ENCODE measurements at regions not wholly inside any gene's neighbourhood (a gene's known extent, or its start where the extent isn't known, plus 50 kb on each side); places are given as distances from the start of the nearest gene placed in this dataset.

GRCh38 chr4:79015411-79015810, 76.2 kb upstream of the PAQR3 start:
- H3K27me3 ChIP-seq (ENCODE audit: insufficient read depth, low read depth, severe bottlenecking) = no peaks in the 10 kb centered on the region
- H3K9me3 ChIP-seq (ENCODE audit: severe bottlenecking) = peaks cover 4% of the 10 kb centered on the region
- no peaks in the 10 kb centered on the region for H3K36me3 ChIP-seq
- peak; percentile 43 for DNase-seq
- no peak overlapping the region; the same call in 1 of the 2 replicates for H3K27ac ChIP-seq
- TF ChIP-seq CTCF (IDR thresholded peaks at IDR 0.05; ENCODE audit: low read depth, low read length) = no peak
- no peak overlapping the region for H3K4me3 ChIP-seq (ENCODE audit: low read depth, low read length)

- no peaks in the 10 kb centered on the region for H3K36me3 ChIP-seq
- H3K27ac ChIP-seq = no peak overlapping the region
- no peak for DNase-seq
- H3K27me3 ChIP-seq (ENCODE audit: insufficient read depth, low read depth, severe bottlenecking) = no peaks in the 10 kb centered on the region
- TF ChIP-seq CTCF (IDR thresholded peaks at IDR 0.05; ENCODE audit: low read depth, low read length) = no peak
- no peak overlapping the region for H3K4me3 ChIP-seq (ENCODE audit: low read depth, low read length)
- no peaks in the 10 kb centered on the region for H3K9me3 ChIP-seq (ENCODE audit: severe bottlenecking)
These were observed 75.0 kb upstream of the PAQR3 start for GRCh38 chr4:79014230-79014629.

- Histone ChIP-seq H3K27ac (no peak overlapping the region), H3K9me3 (ENCODE audit: severe bottlenecking) (no peaks in the 10 kb centered on the region), H3K27me3 (ENCODE audit: insufficient read depth, low read depth, severe bottlenecking) (no peaks in the 10 kb centered on the region), H3K4me3 (ENCODE audit: low read depth, low read length) (no peak overlapping the region), H3K36me3 (no peaks in the 10 kb centered on the region)
- DNase-seq = no peak
- TF ChIP-seq CTCF (IDR thresholded peaks at IDR 0.05; ENCODE audit: low read depth, low read length) = no peak
These were observed 74.5 kb upstream of the PAQR3 start for GRCh38 chr4:79013756-79014155.

- H3K27me3 ChIP-seq (ENCODE audit: insufficient read depth, low read depth, severe bottlenecking) = no peaks in the 10 kb centered on the region
- no peak overlapping the region for H3K27ac ChIP-seq
- no peaks in the 10 kb centered on the region for H3K36me3 ChIP-seq
- no peak for TF ChIP-seq CTCF (IDR thresholded peaks at IDR 0.05; ENCODE audit: low read depth, low read length)
- no peak for DNase-seq
- no peaks in the 10 kb centered on the region for H3K9me3 ChIP-seq (ENCODE audit: severe bottlenecking)
- H3K4me3 ChIP-seq (ENCODE audit: low read depth, low read length) = no peak overlapping the region
These were observed 51.9 kb upstream of the PAQR3 start for GRCh38 chr4:78990938-78991810.

- no peaks in the 10 kb centered on the region for H3K9me3 ChIP-seq (ENCODE audit: severe bottlenecking)
- DNase-seq = no peak
- no peak for TF ChIP-seq CTCF (IDR thresholded peaks at IDR 0.05; ENCODE audit: low read depth, low read length)
- no peak overlapping the region for H3K4me3 ChIP-seq (ENCODE audit: low read depth, low read length)
- no peaks in the 10 kb centered on the region for H3K27me3 ChIP-seq (ENCODE audit: insufficient read depth, low read depth, severe bottlenecking)
- no peaks in the 10 kb centered on the region for H3K36me3 ChIP-seq
- H3K27ac ChIP-seq = no peak overlapping the region
These were observed 50.5 kb upstream of the PAQR3 start for GRCh38 chr4:78989697-78990270.

All from WERI-Rb-1 (cell line).